GM12801 (cell line): ENCODE measurements at regions not wholly inside any gene's neighbourhood (a gene's known extent, or its start where the extent isn't known, plus 50 kb on each side); places are given as distances from the start of the nearest gene placed in this dataset.

ENCODE experiments used
- CTCF ChIP-seq: IDR thresholded peaks from one replicate; pipeline ENCODE4 v1.5.1; 2011; ENCODE audit warnings: control low read depth; ENCODE audit not compliant: insufficient read length; ENCODE audit errors: extremely low read depth

DNA sequence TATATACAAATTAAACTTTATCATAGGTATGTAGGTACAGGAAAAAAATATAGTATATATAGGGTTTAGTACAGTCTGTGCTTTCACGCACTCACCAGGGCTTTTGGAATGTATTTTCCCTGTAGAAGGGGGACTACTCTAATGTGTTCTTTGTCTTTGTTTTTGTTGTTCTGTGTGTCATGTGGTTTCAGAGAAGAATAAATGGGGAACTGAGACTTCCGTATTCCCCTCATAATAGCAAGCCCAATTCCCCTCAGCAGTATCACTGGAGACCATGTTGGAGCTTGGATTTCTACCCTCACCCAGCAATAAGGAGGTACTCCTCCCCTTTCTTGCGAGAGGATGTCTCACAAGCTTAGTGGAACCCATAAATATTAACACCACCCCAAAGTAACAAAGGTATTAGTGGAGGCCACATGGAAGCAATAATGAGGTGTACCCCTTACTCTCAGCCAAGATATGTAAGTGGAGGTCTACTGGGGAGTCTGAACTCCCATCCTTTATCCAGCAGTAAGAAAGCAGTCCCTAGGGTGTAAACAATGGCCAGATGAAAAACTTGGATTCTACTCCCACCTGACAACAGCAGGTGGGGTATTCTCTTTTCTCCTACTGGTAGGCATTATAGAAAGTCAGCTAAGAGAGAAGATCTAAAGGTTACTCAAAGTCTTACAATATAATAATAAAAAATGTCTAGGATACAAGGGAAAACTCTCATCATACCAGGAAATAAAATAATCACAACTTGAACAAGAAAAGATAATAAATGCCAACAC is 805.4 kb upstream of the GALNTL6 start:
- TF ChIP-seq CTCF: no peak

DNA sequence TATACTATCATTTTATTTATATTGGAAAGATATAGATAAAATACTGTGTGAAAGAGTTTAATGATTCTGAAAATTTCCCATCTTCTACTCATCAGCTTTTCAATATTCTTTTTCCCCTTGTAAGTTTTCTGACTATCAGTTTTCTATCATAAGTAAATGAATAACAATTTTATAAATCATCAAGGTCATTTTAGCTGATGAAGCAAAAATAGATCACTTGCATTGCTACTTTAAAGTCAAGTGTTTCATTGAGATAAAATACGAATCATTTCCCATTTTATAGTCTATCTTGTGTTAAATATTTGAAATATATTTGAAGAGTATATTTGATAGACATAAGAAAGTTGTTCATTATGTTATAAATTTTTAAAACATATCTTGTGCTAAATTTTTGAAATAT is 811.0 kb upstream of the GALNTL6 start:
- no peak for TF ChIP-seq CTCF

DNA sequence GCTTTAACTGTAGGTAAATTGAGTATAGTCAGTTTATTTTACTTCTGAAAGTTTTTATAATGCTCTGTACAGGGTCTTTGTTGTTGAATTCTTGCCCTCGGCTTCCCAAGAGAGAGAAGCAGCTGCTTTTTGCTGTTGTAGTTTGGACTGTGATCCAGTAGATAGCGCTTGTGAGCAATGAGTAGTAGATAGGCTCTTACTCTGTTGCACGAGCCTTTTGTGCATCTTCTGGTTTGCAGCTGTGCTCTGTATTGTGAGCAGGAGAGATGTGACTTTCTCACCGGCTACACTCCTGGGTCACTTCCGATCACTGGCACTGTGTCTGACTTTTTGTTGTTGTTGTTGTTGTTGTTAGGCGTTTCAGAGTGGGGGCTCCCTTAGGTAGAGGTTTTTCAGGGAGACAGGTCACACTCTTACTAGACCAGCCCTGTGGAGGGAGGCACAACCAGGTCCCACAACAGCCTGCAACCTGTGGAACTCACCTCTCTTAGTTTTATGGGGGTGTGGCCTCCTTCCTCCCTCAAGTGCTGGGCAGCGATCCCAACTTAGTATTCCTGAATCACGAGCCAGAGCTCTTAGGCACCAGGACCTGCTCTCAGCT is 822.1 kb upstream of the GALNTL6 start:
- TF ChIP-seq CTCF: no peak

DNA sequence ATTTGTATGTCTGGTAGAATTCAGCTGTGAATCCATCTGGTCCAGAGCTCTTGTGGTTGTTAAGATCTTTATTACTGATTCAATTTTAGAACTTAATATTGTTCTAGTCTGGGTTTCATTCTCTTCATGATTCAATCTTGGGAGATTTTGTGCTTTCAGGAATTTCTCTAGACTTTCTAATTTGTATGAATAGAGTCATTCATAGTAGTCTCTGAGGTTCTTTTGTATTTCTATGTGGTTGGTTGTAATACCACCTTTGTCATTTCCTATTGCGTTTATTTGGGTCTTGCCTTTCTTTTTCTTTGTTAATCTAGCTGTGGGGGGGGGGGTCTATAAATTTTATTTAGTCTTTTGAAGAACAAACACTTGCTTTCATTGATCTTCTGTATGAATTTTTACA is 824.8 kb upstream of the GALNTL6 start:
- no peak for TF ChIP-seq CTCF

- no peak for TF ChIP-seq CTCF
Observed at GRCh38 chr4:170979736-170980135, 833.5 kb upstream of the GALNTL6 start.

DNA sequence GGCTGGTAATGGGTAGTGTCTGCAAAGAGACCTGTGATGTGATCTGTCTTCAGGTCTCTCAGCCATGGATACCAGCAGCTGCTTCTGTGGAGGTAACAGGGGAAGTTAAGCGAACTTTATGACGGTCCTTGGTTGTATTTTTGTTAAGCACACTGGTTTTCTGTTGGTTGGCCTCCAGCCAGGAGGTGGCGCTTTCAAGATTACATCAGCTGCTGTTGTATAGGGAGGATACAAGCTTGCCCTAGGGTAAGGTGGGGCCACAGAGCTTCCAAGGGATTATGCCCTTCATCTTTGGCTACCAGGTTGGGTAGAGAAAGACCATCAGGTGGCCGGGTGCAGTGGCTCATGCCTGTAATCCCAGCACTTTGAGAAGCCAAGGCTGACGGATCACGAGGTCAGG is 834.2 kb upstream of the GALNTL6 start:
- no peak for TF ChIP-seq CTCF

GRCh38 chr4:170949084-170949483 is 859.3 kb upstream of the AADAT start:
- TF ChIP-seq CTCF: no peak
